Activated T-helper 9 cell treated with anti-CD3 and anti-CD28 coated beads, Interleukin-2, amount 50 U/mL, for 16 hours (primary cell): ENCODE measurements at regions not wholly inside any gene's neighbourhood (a gene's known extent, or its start where the extent isn't known, plus 50 kb on each side); places are given as distances from the start of the nearest gene placed in this dataset.
"Not testable (repeated sequence)": the region's sequence is repeated elsewhere in the genome, so short reads cannot be mapped to it uniquely, and the experiment has no call there.

Experiments
- DNase-seq: peaks from one replicate; pipeline ENCODE4 v3.0.0-alpha.2; 2020; ENCODE audit warnings: low read depth

DNA sequence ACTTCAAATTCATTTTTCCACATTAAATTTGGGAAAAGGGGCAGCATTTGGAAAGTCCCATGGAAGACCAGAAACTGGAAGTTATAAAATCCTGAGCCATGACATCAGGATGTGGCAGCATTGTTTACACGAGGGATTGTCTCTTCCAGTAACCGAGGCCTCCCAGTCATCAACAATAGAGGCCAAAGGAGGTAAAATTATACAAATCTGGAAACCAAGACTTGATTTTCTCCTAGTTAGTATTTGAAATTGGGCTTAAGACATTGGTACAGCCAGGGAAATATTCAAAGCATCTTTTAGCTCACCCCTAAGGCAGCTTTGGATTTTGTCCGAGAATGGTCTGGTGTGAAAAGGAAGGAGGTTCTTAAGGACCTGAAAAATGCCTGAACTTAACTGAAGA is 251.6 kb upstream of the FOXF1 start:
- DNase-seq: no peak

DNA sequence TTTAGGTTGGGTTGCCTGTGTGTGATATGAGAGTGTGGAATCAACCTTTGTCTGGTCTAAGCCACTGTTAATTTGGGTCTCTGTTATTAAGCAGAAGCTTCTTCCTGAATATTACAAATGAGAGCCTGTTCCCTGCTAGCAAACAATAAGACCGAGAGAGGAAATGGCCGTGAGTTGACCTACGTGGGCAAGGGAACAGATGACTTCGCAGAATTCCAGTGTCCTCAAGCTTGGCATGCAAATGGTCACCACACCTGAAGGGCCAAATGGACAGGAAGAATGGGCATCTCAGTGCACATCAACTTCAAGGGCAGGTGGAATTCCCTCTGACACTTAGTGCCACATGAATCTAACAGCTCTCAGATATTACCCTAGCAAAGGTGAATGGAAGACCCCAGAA is 250.8 kb upstream of the FOXF1 start:
- no peak for DNase-seq

GRCh38 chr16:86261379-86261778 is 248.9 kb upstream of the FOXF1 start:
- DNase-seq: no peak

- DNase-seq: not testable (repeated sequence)
Measured at GRCh38 chr16:86267657-86268056, 242.7 kb upstream of the FOXF1 start.

- no peak for DNase-seq
Measured at GRCh38 chr16:86270696-86271095, 239.6 kb upstream of the FOXF1 start.

- no peak for DNase-seq
Measured at GRCh38 chr16:86272744-86273143, 237.6 kb upstream of the FOXF1 start.

DNA sequence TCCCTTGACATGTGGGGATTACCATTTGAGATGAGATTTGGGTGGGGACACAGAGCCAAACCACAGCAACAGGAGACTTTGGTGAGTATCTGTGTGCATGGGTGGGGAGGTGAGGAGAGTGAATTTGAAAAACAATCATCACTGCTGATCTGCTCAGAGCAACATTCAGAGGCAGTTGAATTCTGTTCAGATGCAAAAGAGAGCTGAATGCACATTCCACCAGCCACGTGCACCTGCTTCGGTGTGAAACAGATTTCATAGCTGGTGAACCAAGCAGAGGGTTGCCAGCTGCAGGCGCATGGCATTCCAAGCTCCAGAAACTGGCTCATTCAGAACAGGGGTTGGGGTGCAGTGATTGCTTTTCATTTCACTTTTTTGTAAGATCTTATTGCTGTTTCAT is 233.1 kb upstream of the FOXF1 start:
- DNase-seq: no peak

- not testable (repeated sequence) for DNase-seq
Measured at GRCh38 chr16:86277859-86278258, 232.5 kb upstream of the FOXF1 start.

- DNase-seq: no peak
Measured at GRCh38 chr16:86281421-86281820, 228.9 kb upstream of the FOXF1 start.

DNA sequence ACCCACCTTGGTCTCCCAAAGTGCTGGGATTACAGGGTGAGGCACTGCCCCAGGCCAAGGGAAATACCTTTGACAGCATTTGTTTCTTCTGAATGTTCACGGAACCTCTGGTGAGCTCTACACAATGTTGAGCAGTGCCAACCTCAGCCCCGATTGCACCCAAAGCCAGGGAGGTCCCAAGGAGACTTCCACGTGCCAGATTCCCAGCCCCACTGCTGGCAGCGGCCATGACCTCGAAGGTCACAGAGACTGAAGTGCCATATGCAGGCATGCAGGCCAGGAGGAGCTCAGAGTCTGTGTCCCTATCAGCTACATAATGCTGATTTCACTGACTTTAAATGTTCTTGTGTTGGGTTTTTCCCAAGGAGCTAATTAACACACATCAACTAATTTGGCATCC is 226.4 kb upstream of the FOXF1 start:
- no peak for DNase-seq

DNA sequence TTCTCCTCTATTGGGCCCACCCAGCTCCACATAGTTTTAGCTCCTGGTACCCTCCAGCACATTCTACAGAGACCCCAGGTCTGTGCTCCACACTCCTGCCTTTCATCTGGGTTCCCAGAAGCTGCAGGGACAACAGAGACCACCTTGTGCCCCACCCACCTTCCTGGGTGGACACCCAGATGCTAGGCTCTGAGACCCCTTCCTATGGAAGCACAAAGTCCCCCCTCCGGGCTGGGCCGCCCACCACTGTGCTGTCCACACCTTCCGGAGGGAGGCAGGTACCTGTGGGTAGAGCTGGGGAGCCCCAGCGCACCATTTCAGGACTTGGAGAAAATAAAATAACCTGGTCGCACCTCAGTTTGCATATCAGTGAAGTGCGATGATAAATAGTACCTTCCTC is 224.9 kb upstream of the FOXF1 start:
- no peak for DNase-seq

DNA sequence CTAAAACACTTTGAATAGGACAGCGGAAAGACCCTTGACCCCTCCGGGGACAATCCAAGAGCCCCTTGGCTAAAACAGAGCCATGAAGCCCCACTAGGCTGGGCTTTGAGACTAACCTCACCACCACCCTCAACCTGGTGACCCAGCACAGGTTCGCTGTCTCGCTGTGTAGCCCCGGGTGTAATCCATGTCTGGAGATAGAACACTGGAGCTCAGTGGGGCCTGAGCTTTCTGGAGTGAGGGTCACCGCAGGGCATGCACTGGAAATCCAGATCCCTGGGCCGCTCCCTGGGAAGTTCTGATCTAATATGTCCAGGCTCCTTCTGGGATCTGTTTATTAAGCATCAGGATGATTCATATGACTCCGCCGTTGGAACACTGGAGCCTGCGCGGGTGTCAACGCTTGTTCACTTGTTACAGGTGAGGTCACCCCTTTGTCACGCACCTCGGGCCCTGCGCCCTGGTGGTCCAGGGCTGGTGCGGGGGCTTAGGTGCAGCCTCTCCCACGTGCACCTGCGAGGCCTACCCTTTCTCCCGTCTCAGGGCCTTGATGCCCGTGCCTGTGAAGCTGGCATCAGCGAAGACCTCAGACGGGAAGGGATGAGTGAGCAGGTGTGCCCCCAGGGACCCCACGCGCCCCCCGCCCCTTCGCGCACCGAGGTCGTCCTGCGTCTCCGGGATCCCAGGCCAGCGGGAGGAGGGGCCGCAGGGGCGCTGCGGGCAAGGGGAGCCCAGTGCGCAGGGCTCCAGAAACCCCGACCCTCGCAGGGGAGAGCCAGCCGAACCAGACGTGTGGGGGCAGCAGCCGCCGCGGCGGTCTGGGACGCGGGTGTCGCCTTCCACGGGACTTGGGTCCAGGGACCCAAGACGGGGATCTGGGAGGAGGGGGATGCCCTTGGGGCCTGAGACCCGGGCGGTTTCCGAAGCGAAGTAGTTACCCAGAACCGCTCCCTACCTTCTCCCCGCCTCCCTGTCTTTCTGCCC is 224.1 kb upstream of the FOXF1 start:
- DNase-seq: no peak

DNA sequence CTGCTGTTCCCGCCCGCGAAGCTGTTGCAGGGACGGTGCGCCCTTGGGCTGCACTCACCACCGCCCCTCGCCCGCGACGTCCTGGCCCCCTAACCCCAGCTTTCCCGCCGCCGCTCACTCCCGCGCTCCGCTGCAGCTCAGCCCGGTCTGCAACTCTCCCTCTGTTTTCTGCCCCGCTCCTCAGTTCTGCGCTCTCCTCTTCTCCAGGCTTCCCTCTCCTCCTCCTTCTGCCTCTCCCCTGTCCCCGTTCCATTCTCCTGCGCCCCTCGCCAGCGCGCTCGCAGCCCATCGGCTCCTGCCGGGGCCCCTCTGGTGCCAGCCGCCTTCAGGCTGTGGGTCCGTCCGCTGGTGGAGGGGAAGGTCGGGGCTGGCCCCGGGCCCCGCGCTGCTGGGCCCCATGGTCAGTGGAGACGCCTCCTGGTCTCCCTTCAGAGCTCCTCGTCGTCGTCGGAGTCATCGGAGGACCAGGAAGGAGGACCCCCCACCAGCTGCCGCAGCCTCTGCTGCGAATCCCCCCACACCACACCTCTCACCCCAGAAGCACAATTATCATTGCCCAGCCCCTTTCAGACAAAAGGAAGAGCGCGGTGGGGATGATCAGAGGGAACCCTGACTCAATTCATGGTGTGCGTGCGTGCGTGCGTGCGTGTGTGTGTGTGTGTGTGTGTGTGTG is 223.2 kb upstream of the FOXF1 start:
- DNase-seq: no peak

- no peak for DNase-seq
Measured at GRCh38 chr16:86287664-86288201, 222.6 kb upstream of the FOXF1 start.

DNA sequence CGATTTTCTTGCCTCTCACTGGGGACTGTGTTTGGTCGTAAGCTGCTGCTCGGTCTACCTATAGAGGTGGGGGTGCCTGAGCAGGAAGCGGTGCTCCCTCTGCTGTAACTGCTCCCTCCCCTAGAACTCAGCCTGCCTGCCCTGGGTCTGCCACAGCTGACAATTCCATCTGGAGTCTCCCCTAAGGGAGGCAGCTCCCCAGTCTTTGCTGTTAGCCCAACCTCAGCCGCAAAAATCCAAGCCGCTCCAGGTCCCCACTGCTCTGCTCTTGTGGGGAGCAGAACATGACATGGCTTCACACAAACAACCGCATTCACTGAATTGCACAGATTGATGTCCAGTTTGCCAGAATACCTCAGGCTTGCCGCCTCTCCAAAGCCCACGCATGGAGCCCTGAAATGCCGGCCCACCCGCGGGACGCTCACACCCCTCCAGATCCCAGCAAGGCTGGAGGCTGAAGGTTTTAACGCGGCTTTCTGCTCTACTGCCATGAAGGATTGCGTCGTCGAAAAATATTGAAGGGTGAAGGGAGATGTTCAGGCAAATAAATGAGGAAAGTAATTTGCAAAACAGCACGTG is 221.5 kb upstream of the FOXF1 start:
- no peak for DNase-seq

GRCh38 chr16:86289304-86289703 is 221.0 kb upstream of the FOXF1 start:
- no peak for DNase-seq

GRCh38 chr16:86289907-86290306 is 220.4 kb upstream of the FOXF1 start:
- DNase-seq: no peak

DNA sequence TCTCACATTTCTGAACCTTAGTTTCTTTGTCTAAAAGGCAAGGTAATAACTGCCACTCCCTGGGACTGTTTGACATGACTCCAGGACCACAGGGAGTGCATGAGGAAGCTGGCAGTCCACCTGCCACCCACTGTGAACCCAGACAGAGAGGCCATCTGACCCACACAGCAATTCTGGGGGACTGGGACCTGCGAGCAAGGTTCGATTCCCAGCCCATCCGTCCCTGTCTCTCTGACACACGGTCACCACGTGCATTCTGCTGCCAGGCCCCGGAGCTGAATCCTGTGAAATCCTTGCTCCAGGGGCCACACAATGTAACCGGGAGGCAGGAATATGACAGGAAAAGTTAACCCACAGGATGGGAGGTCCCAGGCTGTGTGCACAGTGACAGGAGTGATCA is 218.8 kb upstream of the FOXF1 start:
- no peak for DNase-seq

DNA sequence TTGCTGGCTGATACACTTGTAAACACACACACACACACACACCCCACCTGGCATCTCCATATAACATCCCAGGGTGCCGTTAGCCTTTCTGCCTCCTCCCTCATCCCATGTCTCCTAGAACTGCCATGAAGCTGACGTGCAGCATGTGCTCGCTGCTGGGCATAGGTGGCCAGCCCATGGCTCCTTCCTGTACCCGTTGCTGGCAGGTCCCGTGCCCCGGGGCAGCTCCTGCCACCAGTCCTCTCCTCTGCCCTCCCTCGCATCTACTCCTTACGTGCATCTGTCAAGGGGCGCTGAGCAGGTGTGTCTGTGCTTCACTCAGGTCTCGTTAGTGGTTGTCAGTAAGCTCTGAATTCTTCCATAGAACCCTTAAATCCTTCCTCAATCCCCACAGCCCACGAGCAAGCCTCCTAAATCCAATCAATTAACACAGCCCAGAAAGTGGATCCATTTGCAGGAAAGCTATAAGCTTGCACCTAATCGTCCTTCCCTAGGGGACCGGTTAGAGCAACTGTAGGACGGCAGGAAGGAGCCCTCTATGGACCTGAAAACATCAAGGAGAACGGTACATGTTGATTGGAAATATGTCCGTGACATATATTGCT is 218.1 kb upstream of the FOXF1 start:
- DNase-seq: no peak

DNA sequence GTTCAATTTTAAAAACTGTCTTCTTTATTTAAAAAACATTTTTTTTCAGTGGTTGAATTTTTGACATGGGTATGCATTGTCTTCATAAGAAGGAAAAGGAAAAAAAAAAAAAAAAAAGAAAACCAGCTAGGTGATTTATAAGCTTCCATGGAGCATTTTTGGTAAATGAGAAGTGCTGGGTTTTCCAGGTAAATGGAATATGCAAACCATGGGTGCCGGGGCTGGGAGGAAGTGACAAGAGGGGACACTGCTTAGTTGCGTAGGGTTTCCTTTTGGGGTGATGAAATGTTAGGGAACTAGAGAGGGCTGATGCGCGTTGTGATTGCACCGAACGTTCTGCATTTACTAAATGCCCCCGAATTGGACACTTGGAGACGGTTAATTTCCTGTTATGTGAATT is 217.4 kb upstream of the FOXF1 start:
- DNase-seq: no peak

DNA sequence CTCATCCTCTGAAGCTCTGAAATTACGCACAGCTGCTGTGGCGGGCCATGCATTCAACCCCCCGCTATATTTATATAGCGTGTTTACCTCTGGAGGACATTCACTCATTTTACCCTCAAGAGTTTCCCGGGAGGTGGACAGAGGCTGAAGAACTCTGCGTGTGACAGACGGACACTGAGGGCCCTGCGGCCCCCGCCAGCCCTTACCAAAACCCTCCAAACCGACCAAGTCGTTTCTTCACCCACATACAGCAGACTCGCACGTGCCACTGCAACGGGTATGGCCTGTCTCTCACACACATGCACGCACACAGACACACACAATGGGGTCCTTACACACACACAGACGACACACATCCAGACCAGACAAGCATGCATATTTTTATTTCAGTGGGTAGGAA is 216.4 kb upstream of the FOXF1 start:
- DNase-seq: no peak

DNA sequence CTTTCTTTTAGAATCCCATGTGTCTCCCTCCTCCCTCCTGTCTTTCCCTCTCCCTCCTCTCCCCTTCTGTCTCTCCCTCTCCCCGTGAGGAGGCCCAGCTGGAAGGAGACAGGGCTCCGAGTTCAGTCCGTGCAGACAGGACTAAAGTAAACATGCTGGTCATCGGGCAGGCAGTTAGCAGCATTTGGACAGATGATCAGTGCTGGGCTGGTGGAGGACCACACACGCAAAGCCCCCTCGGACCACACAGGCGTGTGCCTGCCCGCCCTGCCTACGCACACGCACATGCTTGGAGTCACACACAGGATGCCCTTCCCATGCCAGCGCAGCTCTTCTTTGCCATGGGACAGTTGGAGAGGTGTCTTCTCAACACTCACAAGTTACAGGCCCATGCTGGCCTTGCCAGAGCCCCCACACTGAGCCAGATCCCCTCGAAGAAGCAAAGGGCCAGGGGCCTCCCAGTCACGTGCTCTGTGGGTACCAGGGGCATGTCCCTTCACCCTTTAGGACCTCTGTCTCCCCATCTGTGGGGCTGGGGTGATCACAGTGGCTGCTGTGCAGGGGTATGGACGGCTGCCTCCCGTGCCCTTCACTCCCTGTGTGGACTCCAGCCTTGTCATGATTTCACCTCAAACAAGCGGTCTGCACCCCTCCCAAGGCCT is 215.7 kb upstream of the FOXF1 start:
- no peak for DNase-seq
